ENCODE measurements at regions not wholly inside any gene's neighbourhood (a gene's known extent, or its start where the extent isn't known, plus 50 kb on each side); places are given as distances from the start of the nearest gene placed in this dataset.
"Not testable (repeated sequence)": the region's sequence is repeated elsewhere in the genome, so short reads cannot be mapped to it uniquely, and the experiment has no call there.

- no peak for DNase-seq
These were observed 191.9 kb upstream of the CRIM1 start for GRCh38 chr2:36163520-36164254.

DNA sequence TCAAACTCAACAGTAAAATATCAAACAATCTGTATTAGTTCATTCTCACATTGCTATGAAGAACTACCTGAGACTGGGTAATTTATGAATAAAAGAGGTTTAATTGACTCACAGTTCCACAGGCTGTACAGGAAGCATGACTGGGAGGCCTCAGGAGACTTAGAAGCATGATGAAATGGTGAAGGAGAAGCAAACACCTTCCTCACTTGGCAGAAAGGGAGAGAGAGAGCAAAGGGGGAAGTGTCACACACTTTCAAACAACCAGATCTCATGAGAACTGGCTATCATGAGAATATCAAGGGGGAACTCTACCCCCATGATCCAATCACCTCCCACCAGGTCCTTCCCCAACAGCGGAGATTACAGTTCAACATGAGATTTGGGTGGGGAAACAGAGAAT is 198.5 kb upstream of the CRIM1 start:
- not testable (repeated sequence) for DNase-seq

- DNase-seq = no peak
These were observed 207.7 kb upstream of the CRIM1 start for GRCh38 chr2:36147670-36148390.

GRCh38 chr2:36146765-36147164 is 208.8 kb upstream of the CRIM1 start:
- no peak for DNase-seq

- no peak for DNase-seq
These were observed 215.2 kb upstream of the CRIM1 start for GRCh38 chr2:36140391-36140790.

DNA sequence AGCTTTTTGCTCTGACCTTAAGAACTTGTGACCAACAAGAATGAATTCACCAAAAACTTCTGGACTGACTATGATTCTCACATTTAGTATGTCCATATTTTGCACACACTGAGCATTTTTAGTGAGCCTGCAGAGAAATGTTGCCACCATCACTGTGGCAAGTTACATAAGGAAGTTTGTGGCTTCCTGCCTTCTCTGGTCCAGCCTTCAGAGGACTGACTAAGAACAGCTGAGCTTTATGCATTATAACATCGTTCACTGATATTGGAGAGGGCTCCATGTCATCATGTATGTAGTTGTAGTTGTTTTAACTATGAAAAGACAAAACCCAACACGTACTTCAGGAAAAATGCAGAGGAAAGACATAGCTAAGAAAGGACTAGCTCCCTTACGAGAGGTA is 218.0 kb upstream of the CRIM1 start:
- no peak for DNase-seq

DNA sequence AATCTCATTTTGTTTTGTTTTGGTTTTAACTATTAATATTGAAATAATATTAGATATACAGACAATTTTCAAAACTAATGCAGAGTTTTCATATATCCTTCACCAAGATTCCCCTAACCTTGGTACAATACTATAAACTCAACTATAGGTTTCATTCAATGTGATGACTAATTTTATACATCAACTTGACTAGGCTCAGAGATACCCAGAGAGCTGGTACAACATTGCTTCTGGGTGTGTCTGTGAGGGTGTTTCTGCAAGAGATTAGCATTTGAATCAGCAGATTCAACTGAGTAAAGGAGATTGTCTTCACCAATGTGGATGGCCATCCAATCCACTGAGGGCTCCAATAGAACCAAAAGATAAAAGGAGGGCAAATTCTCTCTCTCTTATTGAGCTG is 221.3 kb upstream of the CRIM1 start:
- no peak for DNase-seq

DNA sequence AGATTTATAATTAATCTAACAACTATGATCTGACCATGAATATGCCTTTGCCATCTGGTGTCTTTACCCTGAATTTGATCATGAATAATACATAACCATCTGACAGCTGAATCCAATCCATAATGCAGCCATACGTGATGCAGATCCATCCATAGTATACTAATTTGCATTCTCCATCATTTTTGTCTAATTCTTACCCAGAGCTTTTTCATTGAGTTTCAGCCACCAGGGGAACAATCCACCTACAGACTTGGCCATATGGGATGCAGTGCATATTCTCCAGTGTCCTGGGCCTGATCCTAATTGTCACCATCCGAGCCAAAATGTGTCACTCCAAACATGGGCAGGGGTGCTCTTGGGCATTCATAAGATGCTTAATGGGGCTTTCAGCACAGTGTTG is 227.2 kb upstream of the CRIM1 start:
- DNase-seq = no peak

DNA sequence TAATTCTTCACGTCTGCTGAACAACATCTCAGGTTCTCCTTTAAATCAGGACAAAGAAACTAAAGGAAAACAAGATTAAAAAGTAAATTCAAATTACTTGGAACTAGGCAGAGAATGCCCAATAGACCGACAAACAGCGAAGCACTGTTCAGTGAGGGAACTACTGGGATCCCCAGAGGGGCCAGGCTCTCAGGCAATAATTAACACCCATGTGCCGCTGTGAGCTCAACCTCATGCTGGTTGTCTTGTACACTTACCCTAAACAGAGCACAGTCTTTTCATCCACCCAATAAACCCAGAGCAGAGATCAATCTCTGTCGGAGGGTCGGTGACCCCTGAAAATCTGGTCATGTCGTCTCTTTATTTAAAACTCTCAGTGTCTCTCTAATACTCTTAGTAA is 229.9 kb upstream of the CRIM1 start:
- no peak for DNase-seq

GRCh38 chr2:36123995-36124394 is 231.6 kb upstream of the CRIM1 start:
- DNase-seq = no peak

- no peak for DNase-seq
These were observed 258.6 kb upstream of the CRIM1 start for GRCh38 chr2:36097022-36097421.

DNA sequence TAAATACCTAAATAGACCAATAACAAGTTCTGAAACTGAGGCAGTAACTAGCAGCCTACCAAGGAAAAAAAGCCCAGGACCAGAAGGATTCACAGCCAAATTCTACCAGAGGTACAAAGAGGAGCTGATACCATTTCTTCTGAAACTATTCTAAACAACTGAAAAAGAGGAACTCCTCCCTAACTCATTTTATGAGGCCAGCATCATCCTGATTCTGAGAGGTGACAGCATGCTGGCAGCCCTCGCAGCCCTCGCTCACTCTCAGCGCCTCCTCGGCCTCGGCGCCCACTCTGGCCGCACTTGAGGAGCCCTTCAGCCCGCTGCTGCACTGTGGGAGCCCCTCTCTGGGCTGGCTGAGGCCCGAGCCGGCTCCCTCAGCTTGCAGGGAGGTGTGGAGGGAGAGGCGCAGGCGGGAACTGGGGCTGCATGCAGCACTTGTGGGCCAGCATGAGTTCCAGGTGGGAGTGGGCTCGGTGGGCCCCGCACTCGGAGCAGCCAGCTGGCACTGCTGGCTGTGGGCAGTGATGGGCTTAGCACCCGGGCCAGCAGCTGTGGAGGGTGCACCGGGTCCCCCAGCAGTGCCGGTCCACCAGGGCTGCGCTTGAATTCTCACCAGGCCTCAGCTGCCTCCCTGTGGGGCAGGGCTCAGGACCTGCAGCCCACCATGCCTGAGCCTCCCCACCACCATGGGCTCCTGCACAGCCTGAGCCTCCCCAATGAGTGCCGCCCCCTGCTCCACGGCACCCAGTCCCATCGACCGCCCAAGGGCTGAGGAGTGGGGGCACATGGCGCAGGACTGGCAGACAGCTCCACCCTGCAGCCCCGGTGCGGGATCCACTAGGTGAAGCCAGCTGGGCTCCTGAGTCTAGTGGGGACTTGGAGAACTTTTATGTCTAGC is 263.5 kb upstream of the CRIM1 start:
- not testable (repeated sequence) for DNase-seq

DNA sequence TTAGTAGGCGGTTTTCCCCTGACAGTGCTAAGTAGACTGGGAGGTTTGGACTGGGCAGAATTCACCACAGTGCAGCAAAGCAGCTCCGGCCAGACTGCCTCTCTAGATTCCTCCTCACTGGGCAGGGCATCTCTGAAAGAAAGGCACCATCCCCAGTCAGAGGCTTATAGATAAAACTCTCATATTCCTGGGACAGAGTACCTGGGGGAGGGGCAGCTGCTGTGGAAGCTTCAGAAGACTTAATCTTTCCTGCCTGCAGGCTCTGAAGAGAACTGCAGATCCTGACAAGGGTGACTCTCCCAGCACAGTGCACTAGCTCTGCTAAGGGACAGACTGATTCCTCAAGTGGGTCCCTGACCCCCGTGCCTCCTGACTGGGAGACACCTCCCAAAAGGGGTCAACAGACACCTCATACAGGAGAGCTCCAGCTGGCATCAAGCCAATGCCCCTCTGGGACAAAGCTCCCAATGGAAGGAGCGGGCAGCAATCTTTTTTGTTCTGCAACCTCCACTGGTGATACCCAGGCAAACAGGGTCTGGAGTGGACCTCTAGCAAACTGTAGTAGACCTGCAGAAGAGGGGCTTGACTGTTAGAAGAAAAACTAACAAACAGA is 266.8 kb upstream of the CRIM1 start:
- no peak for DNase-seq

GRCh38 chr2:36087344-36087743 is 268.2 kb upstream of the CRIM1 start:
- no peak for DNase-seq

- DNase-seq = no peak
These were observed 275.8 kb upstream of the CRIM1 start for GRCh38 chr2:36079793-36080192.

GRCh38 chr2:36074008-36074407 is 281.6 kb upstream of the CRIM1 start:
- DNase-seq = no peak

DNA sequence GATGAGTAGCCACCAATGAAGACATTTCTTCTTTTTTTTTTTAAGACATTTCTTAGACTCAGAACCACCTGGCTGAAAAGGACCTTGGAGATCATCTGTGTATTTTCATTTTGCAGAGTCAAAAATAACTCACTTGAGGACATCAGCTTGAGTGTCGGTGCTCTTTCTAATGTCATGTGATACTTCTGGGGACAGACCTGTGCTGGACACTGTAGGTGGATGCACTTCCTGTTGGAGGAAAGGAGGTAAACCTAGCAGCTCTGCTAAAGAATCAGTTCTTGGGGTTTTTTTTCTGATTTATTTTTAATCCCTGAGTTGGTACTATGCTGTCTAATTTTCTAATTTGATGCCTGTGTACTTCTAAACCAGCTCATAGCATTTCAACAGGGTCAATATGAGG is 283.9 kb upstream of the CRIM1 start:
- DNase-seq = no peak

DNA sequence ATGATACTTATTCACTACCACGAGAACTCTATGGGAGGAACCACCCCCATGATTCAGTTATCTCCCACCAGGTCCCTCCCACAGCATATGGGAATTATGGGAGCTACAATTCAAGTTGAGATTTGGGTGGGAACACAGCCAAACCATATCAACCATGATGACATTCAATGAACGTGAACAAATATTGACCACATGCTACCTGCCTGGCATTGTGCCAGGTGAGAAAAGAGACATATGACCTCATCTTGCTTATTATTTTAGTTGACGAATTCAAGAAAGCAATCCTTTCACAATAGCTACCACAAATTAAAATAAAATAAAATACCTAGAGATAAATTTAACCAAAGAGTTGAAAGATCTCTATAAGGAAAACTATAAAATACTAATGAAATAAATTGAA is 286.5 kb upstream of the CRIM1 start:
- DNase-seq = no peak

DNA sequence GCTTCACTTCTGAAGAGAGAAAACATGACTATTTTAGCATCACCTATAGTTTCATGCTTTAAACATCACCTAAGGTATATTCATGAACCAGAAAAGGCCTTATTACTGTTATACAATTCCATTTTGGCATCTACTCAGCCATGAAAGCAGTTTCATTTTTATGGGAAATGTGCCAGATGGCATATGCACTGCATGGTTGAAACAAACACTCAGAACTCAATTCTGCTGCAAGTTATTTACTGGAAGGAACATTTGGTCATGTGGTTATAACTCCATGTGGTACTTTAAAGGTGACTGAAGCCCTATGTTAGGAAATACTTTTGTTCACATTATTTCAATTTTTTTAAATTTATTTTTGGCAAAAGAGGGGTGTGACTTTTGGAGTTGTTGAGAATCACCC is 287.5 kb upstream of the CRIM1 start:
- no peak for DNase-seq

GRCh38 chr2:36060133-36060532 is 295.4 kb upstream of the CRIM1 start:
- no peak for DNase-seq

DNA sequence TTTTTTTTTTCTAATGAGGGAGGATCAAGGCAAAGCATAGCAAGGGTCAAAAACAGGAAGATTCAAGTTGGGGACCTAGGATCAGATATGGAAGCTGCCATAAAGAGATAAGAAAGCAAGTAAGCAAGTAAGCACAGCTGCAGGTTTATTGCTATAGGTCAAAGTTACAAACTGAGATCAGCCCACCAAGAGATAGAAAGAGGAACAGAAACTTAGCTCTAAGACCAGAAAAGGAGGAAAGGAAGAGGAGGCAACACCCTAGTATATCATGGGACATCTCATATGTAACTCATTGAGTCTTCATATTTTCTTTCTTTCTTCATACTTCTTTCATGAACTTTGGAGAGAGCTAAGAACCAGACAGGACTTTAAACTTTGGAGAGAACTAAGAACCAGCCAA is 295.9 kb upstream of the CRIM1 start:
- no peak for DNase-seq

DNA sequence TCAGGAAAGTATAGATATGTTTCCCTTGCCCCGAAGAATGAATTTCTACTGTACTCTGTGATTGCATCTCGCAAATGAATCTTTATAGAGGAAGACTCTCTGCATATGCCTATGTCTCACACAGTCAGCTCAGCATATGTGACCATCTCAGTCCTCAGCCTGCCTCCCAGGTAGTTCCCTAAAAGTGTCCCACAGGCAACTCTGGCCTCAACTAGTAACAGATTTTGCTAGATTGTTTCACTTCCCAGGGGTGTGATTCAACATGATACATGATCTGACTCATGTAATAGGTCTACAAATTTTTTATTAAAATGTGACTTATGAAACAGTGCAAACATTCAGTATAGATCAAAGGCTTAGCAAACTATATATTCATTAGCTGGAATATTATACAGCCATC is 296.6 kb upstream of the CRIM1 start:
- no peak for DNase-seq

GRCh38 chr2:36058076-36058475 is 297.5 kb upstream of the CRIM1 start:
- DNase-seq = no peak
